ENCODE measurements at regions not wholly inside any gene's neighbourhood (a gene's known extent, or its start where the extent isn't known, plus 50 kb on each side); places are given as distances from the start of the nearest gene placed in this dataset.

GRCh38 chr4:3676907-3677747, 89.1 kb upstream of the ADRA2C start:
- no peak overlapping the region for H3K27ac ChIP-seq
- H3K27me3 ChIP-seq = peaks cover 62% of the 10 kb centered on the region
- TF ChIP-seq POLR2A (IDR thresholded peaks at IDR 0.05) (no peak), EP300 (IDR thresholded peaks at IDR 0.05) (no peak), POLR2AphosphoS5 (IDR thresholded peaks at IDR 0.05) (no peak)
- TF ChIP-seq, protein P1, sequence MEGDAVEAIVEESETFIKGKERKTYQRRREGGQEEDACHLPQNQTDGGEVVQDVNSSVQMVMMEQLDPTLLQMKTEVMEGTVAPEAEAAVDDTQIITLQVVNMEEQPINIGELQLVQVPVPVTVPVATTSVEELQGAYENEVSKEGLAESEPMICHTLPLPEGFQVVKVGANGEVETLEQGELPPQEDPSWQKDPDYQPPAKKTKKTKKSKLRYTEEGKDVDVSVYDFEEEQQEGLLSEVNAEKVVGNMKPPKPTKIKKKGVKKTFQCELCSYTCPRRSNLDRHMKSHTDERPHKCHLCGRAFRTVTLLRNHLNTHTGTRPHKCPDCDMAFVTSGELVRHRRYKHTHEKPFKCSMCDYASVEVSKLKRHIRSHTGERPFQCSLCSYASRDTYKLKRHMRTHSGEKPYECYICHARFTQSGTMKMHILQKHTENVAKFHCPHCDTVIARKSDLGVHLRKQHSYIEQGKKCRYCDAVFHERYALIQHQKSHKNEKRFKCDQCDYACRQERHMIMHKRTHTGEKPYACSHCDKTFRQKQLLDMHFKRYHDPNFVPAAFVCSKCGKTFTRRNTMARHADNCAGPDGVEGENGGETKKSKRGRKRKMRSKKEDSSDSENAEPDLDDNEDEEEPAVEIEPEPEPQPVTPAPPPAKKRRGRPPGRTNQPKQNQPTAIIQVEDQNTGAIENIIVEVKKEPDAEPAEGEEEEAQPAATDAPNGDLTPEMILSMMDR (IDR thresholded peaks at IDR 0.05) = no peak
- WGBS, 2 donors (ENCODE audit: low coverage in 1 of 2) = 67 to 78% methylated on average over 3 of the region's 24 CpGs
- no peak for ATAC-seq
- no peaks in the 10 kb centered on the region for H3K9me3 ChIP-seq
- H3K4me1 ChIP-seq = no peaks in the 10 kb centered on the region
- no peaks in the 10 kb centered on the region for H3K36me3 ChIP-seq
- no peak overlapping the region for H3K4me3 ChIP-seq

DNA sequence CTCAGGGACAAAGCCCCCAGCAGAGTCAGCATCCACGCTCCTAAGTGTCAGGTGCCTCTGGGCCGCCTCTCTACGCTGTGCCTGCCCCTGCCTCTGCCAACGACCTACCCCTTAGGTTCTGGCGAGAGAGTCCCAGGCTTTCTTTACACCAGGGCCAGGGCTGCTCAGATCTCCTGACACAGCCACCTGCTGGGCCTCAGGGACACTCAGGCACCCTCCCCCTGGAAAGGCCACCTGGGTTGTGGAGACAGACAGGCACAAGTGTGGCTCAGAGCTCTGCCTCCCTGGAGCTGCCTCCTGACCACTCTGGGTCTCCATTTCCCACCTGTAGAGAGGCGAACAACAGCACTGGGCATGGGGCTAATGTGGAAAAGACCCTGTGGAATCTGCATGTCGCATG, 90.0 kb upstream of the ADRA2C start:
- H3K4me1 ChIP-seq = no peaks in the 10 kb centered on the region
- H3K4me3 ChIP-seq = no peak overlapping the region
- ATAC-seq = no peak
- H3K9me3 ChIP-seq = no peaks in the 10 kb centered on the region
- H3K27ac ChIP-seq = no peak overlapping the region
- WGBS, 2 donors (ENCODE audit: low coverage in 1 of 2) = no CpG with 5 or more reads among the region's 7 CpGs
- TF ChIP-seq, protein P1 (IDR thresholded peaks at IDR 0.05) = no peak
- no peak for TF ChIP-seq EP300 (IDR thresholded peaks at IDR 0.05)
- no peak for TF ChIP-seq POLR2AphosphoS5 (IDR thresholded peaks at IDR 0.05)
- TF ChIP-seq POLR2A (IDR thresholded peaks at IDR 0.05) = no peak
- H3K36me3 ChIP-seq = no peaks in the 10 kb centered on the region
- H3K27me3 ChIP-seq = peaks cover 58% of the 10 kb centered on the region

DNA sequence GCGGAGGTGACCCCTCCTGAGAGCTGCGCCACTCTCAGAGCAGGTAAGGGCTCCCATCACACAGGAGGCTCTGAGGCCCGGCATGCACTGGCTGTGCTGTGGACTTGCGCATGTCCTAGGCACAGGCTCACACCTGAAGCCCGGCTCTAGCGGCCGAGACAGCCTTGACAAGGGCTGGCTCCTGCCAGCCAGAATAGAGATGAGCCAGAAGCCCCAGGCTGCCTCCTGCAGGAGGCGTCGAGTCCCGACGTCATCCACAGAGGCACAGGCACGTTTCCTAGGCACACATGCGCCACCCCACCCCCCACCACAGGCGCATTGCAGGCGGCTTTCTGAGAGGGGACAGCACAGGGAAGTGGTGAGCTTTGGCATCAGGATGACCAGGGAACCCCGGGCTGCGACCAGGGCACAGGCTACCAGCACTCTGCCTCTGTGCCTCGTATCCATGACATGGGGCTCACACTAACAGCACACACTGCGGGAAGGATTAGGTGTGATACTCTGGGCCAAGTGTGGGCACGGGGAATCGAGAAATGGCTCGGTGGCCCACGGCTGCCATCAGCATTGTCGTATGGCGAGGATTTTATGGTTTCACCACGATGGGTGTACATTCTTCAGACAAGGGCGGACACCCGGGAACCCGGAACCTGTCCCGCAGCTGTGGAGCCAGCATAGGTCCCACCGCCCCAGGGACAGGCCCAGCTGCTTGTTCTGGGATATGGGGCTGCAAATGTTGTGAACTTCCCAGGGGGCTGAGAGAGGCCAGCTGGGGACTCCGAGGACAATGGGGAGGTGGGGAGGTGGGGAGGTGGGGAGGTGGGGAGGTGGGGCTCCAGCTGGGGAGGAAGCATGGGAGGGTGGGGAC, 90.7 kb upstream of the ADRA2C start:
- no peak for ATAC-seq
- WGBS, 2 donors (ENCODE audit: low coverage in 1 of 2) = 80 to 85% methylated on average over 2 to 4 of the region's 32 CpGs

GRCh38 chr4:3674479-3674851, 91.7 kb upstream of the ADRA2C start:
- 17 to 56% methylated on average over 2 to 6 of the region's 7 CpGs for WGBS, 2 donors (ENCODE audit: low coverage in 1 of 2)
- Histone ChIP-seq H3K4me3 (no peak overlapping the region), H3K36me3 (no peaks in the 10 kb centered on the region), H3K27ac (no peak overlapping the region), H3K27me3 (peaks cover 43% of the 10 kb centered on the region), H3K9me3 (no peaks in the 10 kb centered on the region), H3K4me1 (no peaks in the 10 kb centered on the region)
- TF ChIP-seq, protein P1 (IDR thresholded peaks at IDR 0.05) = no peak
- TF ChIP-seq POLR2A (IDR thresholded peaks at IDR 0.05) (no peak), EP300 (IDR thresholded peaks at IDR 0.05) (no peak), POLR2AphosphoS5 (IDR thresholded peaks at IDR 0.05) (no peak)
- no peak for ATAC-seq

More for the DNA sequence above, 90.7 kb upstream of the ADRA2C start:
- Histone ChIP-seq H3K27me3 (peaks cover 51% of the 10 kb centered on the region), H3K36me3 (no peaks in the 10 kb centered on the region), H3K4me3 (no peak overlapping the region), H3K9me3 (no peaks in the 10 kb centered on the region), H3K27ac (no peak overlapping the region), H3K4me1 (no peaks in the 10 kb centered on the region)
- TF ChIP-seq EP300 (IDR thresholded peaks at IDR 0.05) = no peak
- TF ChIP-seq, protein P1 (IDR thresholded peaks at IDR 0.05) = no peak
- TF ChIP-seq POLR2A (IDR thresholded peaks at IDR 0.05) = no peak
- no peak for TF ChIP-seq POLR2AphosphoS5 (IDR thresholded peaks at IDR 0.05)

Measured in gastroesophageal sphincter (tissue), 4 donors.